HG02678 (cell line): ENCODE measurements at regions not wholly inside any gene's neighbourhood (a gene's known extent, or its start where the extent isn't known, plus 50 kb on each side); places are given as distances from the start of the nearest gene placed in this dataset.

Experiments used
- ATAC-seq: cut with Tn5 transposase; IDR thresholded peaks from one replicate; pipeline ENCODE4 v1.9.1; 2021; ENCODE audit warnings: mild to moderate bottlenecking, moderate library complexity; ENCODE audit not compliant: unreplicated experiment

DNA sequence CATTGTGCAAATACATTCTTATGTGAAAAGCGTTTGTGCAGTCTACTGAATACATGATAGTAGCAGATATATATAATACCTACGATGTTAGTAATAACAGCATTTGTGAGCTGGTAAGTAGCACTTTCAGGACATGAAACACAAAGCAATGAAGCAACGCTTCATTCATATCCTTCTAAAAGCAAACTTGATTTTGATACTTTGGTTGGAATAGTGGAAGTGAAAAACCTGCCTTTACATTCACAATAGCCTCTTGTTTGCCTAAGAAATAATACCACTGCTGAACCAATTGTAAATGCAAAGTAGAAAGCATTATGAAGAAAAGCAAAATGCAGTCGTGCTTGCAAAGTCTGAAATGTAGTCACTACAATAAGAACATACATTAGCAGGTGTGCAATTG is 926.3 kb downstream of the FSTL5 start:
- ATAC-seq = no peak

DNA sequence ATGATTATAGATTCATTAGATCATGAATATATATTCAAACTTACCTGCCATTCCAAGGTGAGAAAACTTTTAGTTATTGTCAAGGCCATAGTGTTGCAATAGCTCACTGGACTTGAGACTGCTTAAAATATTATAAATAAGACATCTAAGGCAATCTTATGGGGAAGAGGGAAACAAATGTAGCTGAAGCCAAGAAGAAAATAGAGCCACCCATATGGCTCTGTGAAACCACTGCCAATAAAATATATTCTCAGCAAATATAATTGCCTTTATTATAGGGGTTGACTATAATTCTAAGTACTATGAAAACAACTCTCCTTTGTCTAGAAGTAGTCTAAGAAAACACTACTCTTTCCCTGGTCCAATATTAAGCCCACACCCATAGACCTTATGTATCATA is 938.5 kb downstream of the FSTL5 start:
- no peak for ATAC-seq

DNA sequence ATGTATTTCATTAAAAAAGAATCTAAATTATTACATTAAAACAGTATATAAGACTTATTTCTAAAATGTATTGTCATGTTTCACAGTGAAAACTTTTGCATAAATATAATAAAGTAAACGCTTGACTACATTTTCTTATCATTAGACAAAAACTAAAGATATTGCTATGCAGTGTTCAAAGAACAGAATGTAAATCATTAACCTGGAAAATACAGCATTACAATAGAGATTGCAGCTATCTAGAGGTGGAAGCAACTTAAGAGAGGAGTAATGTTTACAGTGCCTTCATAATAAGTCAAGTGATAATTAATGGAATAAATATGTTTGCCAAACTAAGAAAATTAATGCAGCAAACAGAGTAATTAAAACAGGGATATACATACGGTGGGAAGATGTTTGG is 940.9 kb downstream of the FSTL5 start:
- ATAC-seq = no peak

DNA sequence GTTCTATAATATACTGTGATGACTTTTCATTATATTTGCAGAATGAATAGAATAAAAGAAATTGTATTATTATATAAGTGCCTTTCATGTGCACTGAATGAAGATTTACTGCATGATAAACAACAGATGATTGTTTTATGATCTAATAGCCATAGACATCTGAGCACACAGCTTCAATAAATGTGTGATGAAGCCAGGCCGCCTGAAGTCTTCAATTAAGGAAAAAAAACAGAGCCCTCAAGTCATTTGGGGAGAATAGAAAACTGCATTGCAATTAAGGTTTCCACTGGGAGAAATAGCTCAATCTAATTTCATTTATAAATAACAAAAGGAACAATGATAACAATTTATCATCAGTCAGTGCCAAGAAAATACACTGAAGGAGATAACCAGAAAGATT is 955.2 kb downstream of the FSTL5 start:
- no peak for ATAC-seq

DNA sequence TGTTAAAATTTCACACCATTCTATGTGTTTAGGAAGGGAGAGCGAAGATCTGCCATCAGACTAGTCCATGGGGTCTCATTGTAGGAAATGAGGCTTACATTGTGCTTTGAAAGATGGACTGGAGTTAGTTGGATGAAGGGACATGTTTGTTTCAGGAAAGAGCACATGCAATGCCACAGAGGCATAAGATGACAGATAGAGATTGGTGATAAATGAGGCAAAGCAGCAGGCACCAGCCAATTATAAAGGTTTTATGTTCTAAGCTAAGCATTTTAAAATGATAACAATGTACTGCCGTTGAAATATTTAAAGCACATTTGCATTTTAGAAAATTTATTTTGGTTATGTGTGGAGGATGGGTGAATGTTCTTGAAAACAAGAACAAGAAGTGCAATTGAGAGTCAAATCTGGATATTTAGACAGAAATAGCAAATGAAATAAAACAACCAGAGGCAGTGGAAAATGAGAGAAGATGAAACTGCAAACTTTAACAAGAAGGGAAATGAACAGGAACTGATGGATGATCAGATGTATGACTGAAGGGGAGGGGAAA is 957.2 kb downstream of the FSTL5 start:
- ATAC-seq = no peak

DNA sequence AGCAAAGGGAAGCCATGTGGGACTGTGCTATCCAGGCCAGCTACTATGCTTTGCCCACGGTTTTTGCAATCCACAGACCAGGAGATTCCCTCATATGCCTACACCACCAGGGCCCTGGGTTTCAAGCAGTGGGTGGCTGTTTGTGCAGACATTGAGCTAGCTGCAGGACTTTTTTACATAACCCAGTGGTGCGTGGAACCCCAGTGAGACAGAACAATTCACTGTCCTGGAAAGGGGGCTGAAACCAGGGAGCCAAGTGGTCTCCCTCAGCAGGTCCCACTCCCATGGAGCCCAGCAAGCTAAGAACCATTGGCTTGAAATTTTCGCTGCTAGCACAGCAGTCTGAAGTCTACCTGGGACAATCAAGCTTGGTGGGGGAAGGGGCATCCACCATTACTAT is 959.9 kb downstream of the FSTL5 start:
- no peak for ATAC-seq

DNA sequence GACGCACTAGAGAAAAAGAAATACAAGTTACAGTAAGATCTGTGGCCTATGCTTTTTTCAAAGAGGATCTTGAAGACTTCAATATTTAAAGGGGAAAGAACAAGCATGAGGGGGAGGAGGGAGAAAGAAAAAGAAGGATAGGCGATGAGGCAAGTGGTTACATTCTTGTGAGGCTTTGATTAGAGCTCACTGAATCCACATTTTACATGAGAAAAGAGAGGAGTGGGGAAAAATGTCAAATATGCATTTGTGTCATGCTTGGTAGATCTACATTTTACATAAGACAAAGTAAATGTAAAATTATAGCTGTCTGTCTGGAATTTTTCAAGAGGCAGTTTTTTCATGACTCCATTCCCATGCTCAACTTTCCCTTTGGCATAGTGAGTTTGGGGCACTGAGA is 965.9 kb downstream of the FSTL5 start:
- no peak for ATAC-seq

DNA sequence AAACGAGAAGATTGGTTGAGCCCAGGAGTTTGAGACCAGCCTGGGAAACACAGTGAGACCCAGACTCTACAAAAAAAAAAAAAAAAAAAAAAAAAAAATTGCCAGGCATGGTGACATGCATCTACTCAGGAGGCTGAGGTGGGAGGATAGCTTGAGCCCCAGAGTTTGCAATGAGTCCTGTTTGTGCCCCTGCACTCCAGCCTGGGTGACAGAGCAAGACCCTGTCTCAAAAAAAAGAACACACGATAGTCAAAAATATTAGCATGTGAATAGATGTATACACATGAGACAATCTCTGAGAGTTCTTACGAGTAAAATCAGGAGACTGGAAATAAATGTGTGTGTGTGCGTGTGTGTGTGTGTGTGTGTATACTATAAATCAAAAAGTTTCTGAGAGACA is 966.3 kb downstream of the FSTL5 start:
- no peak for ATAC-seq

DNA sequence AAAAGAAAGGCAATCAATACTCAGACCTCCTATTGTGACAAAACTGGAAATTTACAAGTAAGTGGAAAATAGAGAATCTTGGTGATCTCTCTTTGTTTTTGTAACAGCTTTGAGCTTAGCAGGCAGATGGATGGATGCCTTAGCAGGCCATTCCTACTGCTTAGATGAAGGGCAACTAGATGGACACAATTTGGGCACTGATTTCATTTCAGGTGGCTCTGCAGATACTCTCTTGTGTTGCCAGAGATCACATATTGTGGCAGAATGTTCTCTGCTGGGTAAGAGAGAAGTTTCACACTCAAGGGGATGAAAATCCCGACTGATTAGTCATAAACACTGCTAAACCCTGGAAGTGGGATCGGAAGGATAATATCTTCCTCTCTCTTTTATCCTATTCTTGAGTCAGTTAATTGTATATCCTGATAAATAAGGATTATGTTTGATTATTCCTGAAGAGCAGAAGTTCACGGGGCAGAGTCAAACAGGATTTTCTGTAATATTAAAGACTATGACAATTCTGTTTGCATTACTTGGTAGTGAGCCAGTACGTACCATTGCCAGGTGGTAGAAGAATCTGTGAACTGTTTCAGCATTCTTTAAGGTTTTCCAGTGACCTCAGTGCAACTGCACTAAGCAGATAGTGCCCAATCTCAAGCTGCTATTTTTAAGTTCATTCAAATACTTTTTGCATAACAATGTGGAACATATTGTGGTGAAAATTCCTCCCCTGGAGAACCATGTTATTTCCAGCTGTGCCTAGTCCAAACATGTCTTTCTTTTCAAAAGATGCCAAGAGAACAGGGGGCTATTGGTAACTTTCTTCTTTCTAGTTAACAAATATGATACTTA is 974.3 kb downstream of the FSTL5 start:
- ATAC-seq = no peak

DNA sequence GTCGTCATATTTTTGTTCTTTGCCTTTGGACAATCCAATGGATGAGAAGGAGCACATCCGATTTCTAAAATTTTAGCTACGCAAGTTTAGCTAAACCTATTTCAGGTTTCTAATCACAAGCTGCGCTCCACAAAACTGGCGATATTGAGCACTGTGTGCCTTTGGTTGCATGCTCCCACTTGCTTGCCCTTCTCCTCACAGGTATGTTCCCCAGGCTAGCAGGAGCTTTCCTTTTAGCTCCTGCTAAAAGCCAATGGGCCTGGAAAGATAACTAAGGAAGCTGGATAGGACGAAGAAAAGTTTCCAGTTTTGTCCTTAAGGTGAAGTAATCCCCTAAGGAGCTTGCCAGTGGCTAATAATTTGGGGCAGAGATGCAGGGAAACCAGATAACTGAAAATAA is 975.2 kb downstream of the FSTL5 start:
- ATAC-seq = no peak

DNA sequence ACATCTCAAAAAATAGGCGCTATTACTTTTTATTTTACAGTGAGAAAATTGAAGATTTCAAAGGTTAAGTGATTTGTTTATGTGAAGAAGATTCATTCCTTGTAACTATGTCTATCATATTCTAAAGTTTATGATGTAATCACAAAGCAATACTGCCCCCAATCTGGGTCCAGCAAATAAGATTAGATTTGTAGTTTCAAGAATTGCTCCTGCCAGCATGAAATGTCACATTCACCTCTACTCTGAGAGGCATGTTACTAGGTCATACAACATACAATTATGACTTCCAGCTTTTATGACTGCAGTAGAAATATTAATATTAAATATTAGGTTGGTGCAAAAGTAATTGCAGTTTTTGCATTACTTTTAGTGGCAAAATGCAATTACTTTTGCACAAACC is 976.2 kb downstream of the FSTL5 start:
- no peak for ATAC-seq

DNA sequence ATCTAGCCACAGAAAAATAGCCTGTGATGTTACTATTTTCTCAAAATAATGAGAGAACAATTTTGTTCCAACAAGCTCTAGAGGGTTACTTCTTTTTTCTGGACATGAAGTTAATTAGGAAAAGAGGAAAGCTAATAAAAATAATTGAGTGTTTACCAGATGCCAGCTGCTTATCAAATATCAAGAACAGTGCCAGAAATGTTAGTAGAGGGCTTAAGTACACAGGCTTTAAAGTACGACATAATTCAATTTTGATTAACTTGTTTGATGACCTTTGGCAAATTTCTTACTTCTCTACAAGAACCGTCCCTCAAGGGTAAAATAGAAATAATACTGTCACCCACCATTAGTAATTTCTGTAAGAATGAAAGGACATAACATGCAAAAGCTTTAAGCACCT is 977.0 kb downstream of the FSTL5 start:
- ATAC-seq = no peak

DNA sequence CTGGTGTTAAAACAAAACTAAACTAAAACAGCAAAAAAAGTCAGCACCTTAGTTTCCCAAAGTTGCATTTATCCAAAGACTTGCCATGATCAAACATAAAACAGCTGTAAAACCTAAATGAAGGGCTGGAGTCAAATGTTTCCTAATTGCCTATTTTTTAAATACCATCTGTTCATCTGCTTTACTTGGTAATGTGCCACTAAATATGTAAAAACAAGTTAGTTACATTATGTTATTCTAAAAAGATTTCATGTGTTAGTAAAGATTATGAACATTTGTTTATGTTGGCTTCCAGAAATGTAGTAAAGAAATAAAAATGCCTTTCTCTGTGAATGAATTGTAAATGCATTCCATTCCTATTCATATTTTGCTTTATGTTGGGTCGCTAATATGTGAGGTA is 977.8 kb downstream of the FSTL5 start:
- ATAC-seq = no peak

DNA sequence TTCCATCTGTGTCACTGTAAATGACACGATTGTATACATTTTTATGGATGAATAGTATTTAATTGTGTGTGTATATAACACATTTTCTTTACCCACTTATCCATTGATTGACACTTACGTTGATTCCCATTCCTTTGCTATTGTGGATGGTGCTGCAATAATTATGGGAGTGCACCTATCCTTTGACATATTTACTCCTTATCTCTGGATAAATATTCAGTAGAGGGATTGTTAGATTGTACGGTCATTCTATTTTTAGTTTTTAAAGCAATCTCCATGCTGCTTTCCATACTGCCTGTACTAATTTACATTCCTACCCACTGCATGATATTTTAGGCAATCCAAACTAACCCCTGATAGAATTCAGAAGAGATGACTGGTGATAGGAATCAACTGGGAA is 980.1 kb downstream of the FSTL5 start:
- ATAC-seq = no peak

DNA sequence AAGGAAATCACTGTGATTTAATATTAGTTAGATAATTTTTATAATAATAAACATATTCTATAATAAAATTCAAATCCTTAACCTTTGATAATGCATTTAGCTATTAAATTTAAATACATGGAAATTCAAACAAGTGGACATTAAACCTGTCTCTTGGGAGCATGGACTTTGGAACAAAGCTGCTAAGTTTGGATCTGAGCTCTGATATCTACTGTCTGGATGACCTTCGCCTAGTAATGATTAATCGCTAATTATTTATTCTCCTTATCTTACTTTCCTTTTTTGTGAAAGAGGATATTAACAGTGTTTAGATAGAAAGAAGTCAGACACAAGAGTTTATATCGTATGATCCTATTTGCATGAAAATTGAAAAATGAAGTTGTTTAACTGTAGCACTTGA is 980.9 kb downstream of the FSTL5 start:
- no peak for ATAC-seq

DNA sequence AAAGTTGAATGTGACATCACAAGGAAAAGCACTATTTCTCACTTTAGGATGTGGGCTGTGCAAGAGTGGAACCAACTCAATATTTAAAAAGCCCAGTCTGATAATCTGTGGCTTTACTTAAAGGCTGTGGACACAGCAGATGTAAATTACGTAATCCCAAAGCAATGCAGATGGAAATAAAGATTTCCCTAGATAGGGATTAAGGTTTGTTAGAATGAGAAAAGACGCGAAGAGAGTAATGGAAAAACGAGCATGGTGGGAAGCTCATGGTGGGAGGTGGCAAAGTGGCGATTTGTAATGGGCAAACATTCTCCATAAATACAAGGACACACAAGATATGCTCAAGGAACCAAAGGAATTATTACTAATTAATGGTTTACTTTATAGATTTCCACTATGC is 985.5 kb downstream of the FSTL5 start:
- ATAC-seq = no peak

DNA sequence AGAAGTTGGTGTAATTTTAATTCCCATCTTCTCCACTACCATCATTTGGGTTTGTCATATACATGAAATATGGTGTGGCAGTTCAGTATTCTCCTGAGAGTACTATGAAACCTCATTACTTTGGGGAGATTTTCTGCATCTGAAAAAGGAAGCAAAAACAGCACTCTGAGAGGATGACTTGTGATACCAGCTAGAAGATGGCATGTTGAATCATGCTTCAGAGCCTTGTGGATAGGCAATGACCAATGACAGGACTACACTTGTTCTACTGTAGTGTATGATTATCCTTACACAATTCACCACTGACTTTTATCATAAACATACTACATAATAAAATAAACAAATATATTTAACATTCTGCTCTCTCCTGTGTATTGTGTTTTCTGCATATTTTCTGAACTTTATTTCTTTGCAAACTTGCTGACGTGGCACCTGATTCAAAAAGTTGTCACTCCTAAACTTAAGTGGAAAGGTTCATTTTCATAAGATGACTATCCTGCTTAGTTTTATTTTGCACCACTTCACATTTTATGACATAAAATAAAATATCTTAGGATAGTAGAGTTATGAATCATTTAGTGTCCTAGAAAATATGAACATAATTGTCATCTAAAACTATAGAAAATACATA is 991.3 kb downstream of the FSTL5 start:
- no peak for ATAC-seq

DNA sequence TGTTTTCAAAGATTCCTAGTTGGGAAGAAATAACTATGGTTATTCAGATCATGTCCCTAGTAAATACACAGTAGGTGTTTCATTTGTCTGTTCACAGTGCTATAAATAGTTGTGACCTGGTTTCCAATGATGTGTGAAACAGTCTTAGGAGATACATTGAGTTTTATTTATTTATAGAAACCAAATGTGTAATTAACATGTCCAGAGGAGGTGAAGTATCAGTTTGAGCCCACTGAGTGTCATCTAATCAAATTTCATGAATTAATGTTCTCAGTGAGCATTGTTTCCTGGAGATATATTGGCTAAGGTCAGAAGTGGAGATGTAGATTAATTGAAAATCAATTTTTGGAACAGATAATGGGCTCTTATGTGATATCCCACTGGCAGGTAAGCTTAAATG is 996.3 kb downstream of the FSTL5 start:
- ATAC-seq = no peak

DNA sequence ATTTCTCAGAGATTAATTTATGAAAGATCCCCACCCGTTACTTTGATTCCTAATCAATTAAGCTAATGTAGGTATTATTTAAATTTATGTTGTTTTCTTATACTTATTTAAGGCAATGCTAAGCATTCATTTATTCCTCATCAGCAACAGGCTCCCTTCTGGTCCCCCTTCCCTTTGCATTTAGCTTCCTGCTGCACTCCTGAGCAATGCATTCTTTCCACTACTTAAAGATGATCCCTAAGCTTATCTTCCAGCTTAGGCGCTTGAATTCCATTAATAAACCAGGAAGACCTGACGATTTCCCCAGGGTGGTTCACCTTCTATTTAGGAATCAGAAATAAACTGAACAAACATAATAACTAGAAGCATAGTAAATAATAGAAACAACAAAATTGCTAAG is 1003.1 kb downstream of the FSTL5 start:
- no peak for ATAC-seq

DNA sequence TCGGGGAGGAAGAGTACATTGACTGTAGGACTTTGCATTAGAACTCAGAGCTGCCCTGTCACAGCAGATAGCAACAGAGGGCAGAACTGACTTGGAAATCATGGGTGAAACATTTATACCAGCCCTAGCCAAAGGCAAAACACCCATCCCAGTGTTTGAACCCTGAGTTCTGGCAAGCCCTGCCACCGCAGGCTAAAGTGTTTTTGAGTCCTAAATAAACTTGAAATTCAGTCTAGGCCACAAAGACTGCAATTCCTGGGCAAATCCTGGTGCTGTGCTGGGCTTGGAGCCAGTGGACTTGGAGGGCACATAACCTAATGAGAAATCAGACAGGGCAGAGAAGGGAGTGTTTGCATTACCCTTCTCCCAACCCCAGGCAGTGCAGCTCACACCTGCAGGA is 1015.7 kb downstream of the FSTL5 start:
- no peak for ATAC-seq

DNA sequence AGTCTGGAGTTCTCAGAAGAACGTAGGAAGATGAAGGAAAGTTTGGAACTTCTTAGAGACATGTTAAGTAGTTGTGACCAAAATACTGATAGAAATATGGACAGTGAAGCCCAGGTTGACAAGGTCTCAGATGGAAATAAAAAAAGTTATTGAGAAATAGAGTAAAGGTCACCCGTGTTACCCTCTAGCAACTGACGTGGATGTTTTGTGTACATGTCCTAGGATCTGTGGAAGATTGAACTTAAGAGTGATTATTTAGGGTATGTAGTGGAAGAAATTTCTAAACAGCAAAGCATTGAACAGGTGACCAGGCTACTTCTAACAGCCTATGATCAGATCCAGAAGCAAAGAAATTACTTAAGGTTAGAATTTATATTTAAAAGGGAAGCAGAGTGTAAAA is 1020.4 kb downstream of the FSTL5 start:
- ATAC-seq = no peak

DNA sequence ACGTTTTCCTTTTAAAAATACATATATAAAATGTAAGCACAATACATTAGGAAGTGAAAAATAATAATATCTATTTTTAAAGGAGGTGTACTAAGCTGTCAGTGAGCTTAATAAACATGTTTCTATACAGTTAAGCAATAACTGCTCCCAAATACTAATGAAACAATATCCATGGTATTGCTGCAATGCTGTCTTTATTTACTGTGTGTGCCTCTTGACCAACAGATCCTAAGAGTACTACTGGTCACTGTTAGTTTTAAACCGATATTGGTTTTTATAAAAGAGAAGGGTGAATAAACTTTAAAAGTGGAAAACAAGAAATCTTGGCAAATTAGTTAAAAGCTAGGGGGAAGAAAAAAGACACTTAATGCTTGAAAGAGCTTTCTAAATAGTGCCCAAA is 1029.0 kb downstream of the FSTL5 start:
- no peak for ATAC-seq
